ENCODE measurements at regions not wholly inside any gene's neighbourhood (a gene's known extent, or its start where the extent isn't known, plus 50 kb on each side); places are given as distances from the start of the nearest gene placed in this dataset.
"Not testable (repeated sequence)": the region's sequence is repeated elsewhere in the genome, so short reads cannot be mapped to it uniquely, and the experiment has no call there.

GRCh38 chr3:87706176-87706575 lies 352.6 kb downstream of the CGGBP1 start:
- no peak for DNase-seq

- DNase-seq, result no peak
Measured at GRCh38 chr3:87702600-87702999, 356.2 kb downstream of the CGGBP1 start.

GRCh38 chr3:87696124-87697013 lies 362.4 kb downstream of the CGGBP1 start:
- DNase-seq, result no peak

GRCh38 chr3:87694678-87695077 lies 364.1 kb downstream of the CGGBP1 start:
- DNase-seq, result no peak

- DNase-seq, result no peak
Measured at GRCh38 chr3:87691109-87691508, 367.7 kb downstream of the CGGBP1 start.

GRCh38 chr3:87678984-87679660 lies 379.7 kb downstream of the CGGBP1 start:
- not testable (repeated sequence) for DNase-seq

GRCh38 chr3:87674397-87675161 lies 384.2 kb downstream of the CGGBP1 start:
- DNase-seq, result no peak

GRCh38 chr3:87673132-87673531 lies 385.7 kb downstream of the CGGBP1 start:
- DNase-seq, result no peak

- no peak for DNase-seq
Measured at GRCh38 chr3:87654184-87654583, 377.8 kb upstream of the POU1F1 start.

- not testable (repeated sequence) for DNase-seq
Measured at GRCh38 chr3:87653138-87653537, 376.8 kb upstream of the POU1F1 start.

GRCh38 chr3:87634426-87634825 lies 358.0 kb upstream of the POU1F1 start:
- DNase-seq, result no peak

- no peak for DNase-seq
Measured at GRCh38 chr3:87627316-87627715, 350.9 kb upstream of the POU1F1 start.

- no peak for DNase-seq
Measured at GRCh38 chr3:87626546-87626945, 350.2 kb upstream of the POU1F1 start.

GRCh38 chr3:87625876-87626275 lies 349.5 kb upstream of the POU1F1 start:
- DNase-seq, result no peak

- DNase-seq, result no peak
Measured at GRCh38 chr3:87624860-87625259, 348.5 kb upstream of the POU1F1 start.

GRCh38 chr3:87621667-87622066 lies 345.3 kb upstream of the POU1F1 start:
- no peak for DNase-seq

GRCh38 chr3:87615506-87615905 lies 339.1 kb upstream of the POU1F1 start:
- DNase-seq, result no peak

GRCh38 chr3:87614998-87615397 lies 338.6 kb upstream of the POU1F1 start:
- no peak for DNase-seq

GRCh38 chr3:87607234-87607633 lies 330.9 kb upstream of the POU1F1 start:
- no peak for DNase-seq

- no peak for DNase-seq
Measured at GRCh38 chr3:87595798-87596197, 319.4 kb upstream of the POU1F1 start.

GRCh38 chr3:87581240-87581639 lies 304.9 kb upstream of the POU1F1 start:
- DNase-seq, result no peak

- no peak for DNase-seq
Measured at GRCh38 chr3:87576752-87577151, 300.4 kb upstream of the POU1F1 start.

- no peak for DNase-seq
Measured at GRCh38 chr3:87575550-87575949, 299.2 kb upstream of the POU1F1 start.

GRCh38 chr3:87568331-87568730 lies 291.9 kb upstream of the POU1F1 start:
- DNase-seq, result no peak

All from NCI-H187 (cell line).